Stomach (tissue), 4 donors: ENCODE measurements at regions not wholly inside any gene's neighbourhood (a gene's known extent, or its start where the extent isn't known, plus 50 kb on each side); places are given as distances from the start of the nearest gene placed in this dataset.

Experiments used
- EP300 ChIP-seq: sonication (generic); formaldehyde crosslinking; IDR thresholded peaks from one replicate; pipeline ENCODE4 v1.6.1; 2017; ENCODE audit warnings: antibody characterized with exemption
- POLR2AphosphoS5 ChIP-seq, 3 donors: sonication (generic); formaldehyde crosslinking; IDR thresholded peaks; one replicate each; pipeline ENCODE4 v1.6.1; 2016; ENCODE audit warnings: antibody characterized with exemption in 3 of 3
- TF ChIP-seq, protein P1 (sequence below), 7 experiments: fragments of 450-650 bp in 4 of 7; fragments of 200-600 bp in 3 of 7; sonication (generic) in 3 of 7; IDR thresholded peaks; one replicate each; pipeline ENCODE4 v1.5.1; 2016 to 2019; ENCODE audit warnings: antibody characterized with exemption in 7 of 7, control low read depth in 2 of 7, mild to moderate bottlenecking in 1 of 7

- TF ChIP-seq, protein P1, sequence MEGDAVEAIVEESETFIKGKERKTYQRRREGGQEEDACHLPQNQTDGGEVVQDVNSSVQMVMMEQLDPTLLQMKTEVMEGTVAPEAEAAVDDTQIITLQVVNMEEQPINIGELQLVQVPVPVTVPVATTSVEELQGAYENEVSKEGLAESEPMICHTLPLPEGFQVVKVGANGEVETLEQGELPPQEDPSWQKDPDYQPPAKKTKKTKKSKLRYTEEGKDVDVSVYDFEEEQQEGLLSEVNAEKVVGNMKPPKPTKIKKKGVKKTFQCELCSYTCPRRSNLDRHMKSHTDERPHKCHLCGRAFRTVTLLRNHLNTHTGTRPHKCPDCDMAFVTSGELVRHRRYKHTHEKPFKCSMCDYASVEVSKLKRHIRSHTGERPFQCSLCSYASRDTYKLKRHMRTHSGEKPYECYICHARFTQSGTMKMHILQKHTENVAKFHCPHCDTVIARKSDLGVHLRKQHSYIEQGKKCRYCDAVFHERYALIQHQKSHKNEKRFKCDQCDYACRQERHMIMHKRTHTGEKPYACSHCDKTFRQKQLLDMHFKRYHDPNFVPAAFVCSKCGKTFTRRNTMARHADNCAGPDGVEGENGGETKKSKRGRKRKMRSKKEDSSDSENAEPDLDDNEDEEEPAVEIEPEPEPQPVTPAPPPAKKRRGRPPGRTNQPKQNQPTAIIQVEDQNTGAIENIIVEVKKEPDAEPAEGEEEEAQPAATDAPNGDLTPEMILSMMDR (IDR thresholded peaks at IDR 0.05) = no peak
- TF ChIP-seq EP300 (no peak), POLR2AphosphoS5 (IDR thresholded peaks at IDR 0.05) (no peak)
Measured at GRCh38 chrX:91108761-91109160, 325.9 kb upstream of the PABPC5 start.
